Forelimb muscle (tissue), 1 donor: ENCODE measurements at regions not wholly inside any gene's neighbourhood (a gene's known extent, or its start where the extent isn't known, plus 50 kb on each side); places are given as distances from the start of the nearest gene placed in this dataset.

Experiments used
- DNase-seq: peaks from one replicate; pipeline ENCODE4 v3.0.0-alpha.2; 2013; ENCODE audit warnings: low read depth

DNA sequence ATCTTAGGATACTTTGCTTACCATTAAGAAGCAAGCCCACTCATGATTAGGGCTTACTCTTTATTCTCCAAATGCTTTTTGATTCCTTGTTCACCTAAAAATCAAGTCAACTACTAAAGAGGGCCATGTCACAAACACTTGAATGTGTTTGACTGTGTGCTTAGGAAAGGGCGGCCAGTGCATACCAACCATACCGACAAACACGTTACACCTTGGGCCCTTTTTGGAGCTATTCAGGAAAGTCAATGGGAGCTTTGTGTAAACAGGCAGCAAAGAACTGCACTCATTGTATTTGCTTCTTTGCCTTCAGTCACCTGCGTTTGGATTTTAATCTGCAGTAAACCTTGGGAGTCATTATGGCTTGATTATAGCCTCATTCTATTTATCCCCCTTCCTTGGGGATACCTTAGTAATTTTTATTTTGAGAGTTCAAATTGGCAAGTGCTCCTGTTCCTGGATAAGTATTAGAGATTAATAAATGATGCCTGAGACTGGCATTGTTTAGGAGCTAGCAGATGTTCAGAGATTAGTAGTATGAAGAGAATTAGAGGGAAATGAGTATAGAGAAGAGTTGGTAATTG is 102.6 kb upstream of the HDGFL1 start:
- no peak for DNase-seq

DNA sequence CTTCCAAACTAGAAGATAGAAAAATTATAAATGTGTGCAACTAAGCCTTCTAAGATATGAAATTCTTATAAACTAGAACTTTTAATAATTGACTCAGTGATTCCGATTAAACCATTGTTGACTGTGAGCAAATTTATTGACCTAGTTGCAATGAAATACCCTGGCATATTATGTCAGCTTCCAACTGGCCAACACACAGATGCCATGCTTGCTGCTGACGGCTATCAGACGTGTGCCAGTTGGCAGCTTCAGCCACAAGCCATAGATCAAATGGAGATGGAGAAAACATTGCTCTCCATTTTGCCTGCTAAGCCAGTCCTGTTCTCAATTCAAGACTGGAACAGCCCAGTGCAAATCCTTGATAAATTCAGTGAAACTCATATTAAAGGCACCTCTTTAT is 101.7 kb upstream of the HDGFL1 start:
- no peak for DNase-seq

GRCh38 chr6:22468256-22468965 is 101.0 kb upstream of the HDGFL1 start:
- DNase-seq = no peak

DNA sequence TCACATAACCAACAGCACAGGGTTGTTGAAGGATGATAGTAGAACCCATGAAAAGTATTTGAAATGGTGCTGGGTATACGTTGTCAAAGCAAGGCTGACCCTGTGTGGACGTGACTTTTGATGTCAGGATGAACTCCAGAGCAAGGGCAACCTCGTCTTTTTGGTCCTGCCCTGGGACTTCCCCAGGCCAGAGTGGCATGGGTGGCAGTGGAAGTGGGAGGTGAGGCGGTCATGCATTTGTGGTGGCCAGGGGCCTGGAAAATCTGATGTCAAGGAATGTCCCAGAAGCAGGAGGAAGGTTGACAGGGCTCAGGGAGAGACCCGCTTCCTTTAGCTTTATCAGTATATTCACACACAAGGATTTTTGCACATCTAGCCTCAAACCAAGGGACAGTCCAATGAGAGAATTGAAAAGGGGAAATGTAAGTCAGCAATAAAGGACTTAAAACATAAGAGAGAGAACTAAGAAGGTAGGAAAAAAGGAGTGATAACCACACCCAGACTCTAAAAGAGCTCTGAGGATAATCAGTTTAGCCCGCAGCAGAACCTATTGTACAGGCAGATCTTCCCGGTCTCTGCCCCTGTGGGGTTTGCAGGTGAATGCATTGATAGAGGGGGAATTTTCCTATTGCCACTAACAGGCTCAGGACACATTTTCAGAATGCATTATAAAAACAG is 98.8 kb upstream of the HDGFL1 start:
- DNase-seq = no peak

GRCh38 chr6:22471132-22471690 is 98.2 kb upstream of the HDGFL1 start:
- no peak for DNase-seq

DNA sequence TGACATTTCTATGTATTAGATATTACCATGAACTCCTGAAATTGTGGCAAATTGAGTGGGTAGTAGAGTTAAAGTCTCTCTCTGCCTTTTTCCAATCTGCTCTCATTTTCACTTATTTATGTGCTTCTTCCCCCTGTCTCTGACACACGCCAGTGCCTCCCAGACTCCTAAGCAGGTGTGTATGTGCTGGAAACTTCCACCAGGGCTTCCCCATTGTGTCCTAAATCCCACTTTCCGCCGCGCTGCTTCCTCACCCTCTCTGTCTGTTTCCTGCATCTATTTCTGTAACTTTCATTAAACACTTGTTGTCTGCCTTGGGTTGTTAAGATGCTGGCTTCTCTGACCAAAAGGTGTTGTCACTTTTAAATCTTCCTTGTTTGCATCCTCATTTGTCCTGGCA is 97.6 kb upstream of the HDGFL1 start:
- DNase-seq = no peak

- no peak for DNase-seq
Observed at GRCh38 chr6:22473991-22474682, 95.2 kb upstream of the HDGFL1 start.

DNA sequence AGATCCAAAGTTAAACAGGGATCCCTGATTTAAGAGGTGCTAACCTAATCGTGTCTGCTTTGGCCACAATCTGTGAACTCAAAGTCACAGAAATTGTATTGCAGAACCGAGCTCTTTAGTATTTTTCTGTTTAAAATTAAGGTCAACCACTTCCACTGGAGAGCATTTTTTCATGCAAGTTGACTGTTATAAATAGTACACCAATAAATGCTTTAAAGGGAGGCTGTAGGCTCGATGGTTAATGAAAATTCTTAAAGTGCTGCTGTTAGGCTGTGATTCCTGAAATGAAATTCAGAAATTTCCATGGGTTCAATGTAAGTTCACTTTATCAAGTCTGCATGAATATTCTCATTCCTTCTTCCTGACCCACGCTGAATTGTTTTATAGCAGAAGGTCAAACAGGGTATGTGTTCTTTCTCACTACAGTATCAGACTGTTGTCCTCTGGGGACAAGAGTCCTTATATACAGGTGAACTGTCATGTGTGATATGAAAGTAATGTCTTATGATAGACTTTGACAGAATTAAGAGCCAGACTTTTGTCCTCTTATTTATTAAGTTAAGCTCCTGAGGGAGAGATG is 92.5 kb upstream of the HDGFL1 start:
- DNase-seq = no peak

- DNase-seq = no peak
Observed at GRCh38 chr6:22497276-22497675, 72.1 kb upstream of the HDGFL1 start.

- no peak for DNase-seq
Observed at GRCh38 chr6:22499815-22500214, 69.6 kb upstream of the HDGFL1 start.

DNA sequence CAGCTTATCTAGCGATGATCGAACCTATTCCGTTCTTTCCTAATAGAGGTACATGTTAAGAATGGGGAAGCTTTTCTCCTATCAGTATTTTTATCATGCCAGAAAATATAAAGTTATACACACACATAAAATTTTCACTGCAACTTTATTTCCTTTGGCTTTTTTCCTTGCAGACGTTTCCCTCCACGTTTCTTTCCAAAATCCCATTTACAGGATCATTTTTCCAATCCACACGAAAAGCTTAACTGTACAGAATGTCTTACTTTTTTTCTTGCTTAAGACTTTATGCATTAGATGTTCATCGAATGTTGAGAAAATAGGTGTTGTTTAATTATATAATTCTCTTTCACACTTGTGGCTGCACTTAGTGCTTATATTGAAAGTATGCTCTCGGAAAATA is 62.9 kb upstream of the HDGFL1 start:
- no peak for DNase-seq

- DNase-seq = peak; percentile 65
Observed at GRCh38 chr6:22512686-22513427, 56.5 kb upstream of the HDGFL1 start.

DNA sequence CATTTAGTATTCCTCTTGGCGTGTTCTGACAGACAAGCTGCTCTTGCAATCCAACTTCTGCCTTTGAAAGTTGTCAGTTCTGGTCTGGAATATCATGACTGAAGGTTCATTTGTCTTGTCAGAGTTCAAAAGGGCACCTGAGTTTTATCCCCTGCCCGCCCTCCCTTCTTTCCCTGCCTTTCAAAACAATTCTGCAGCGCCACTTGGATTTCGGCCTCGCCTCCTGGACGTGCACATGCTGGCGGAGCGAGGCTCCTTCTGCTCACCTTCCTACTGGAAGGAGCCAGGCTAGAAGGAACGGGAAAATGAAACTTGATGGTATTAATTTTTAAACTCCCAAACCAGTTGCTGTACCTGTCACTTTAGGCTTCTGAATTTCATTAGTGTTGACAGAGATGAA is 55.7 kb upstream of the HDGFL1 start:
- no peak for DNase-seq

GRCh38 chr6:22519237-22519636 is 50.1 kb upstream of the HDGFL1 start:
- DNase-seq = no peak
